Stimulated activated CD4-positive, alpha-beta T cell treated with anti-CD3 and anti-CD28 coated beads, TNF-alpha, amount 100 ng/mL, for 24 hours (primary cell): ENCODE measurements at regions not wholly inside any gene's neighbourhood (a gene's known extent, or its start where the extent isn't known, plus 50 kb on each side); places are given as distances from the start of the nearest gene placed in this dataset.

Experiments used
- DNase-seq, 3 experiments: peaks; one replicate each; pipeline ENCODE4 v3.0.0-alpha.2; 2020; ENCODE audit warnings: low read depth in 3 of 3

DNA sequence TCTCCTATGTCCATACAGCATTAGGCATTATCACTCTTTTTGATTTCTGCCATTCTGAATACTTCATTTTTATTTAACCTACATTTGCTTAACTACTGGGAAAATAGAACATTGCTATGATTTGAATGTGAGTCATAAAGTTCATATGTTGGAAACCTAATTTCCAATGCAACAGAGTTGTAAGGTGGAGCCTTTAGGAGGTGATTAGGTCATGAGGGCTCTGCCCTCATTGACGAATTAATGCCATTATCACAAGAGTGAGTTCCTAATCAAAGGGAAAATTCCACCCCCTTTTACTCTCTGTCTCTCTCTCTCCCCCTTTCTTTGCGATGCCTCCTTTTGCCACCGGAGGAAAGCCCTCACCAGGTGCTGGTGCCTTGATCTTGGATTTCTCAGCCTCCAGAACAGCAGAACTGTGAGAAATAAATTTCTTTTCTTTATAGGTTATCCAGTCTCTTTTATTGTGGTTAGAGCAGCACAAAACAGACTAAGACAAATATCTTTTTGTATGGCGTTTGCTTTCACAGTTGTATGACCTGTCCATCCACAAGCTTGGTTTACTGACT lies 180.1 kb upstream of the ARID2 start:
- no peak for DNase-seq

DNA sequence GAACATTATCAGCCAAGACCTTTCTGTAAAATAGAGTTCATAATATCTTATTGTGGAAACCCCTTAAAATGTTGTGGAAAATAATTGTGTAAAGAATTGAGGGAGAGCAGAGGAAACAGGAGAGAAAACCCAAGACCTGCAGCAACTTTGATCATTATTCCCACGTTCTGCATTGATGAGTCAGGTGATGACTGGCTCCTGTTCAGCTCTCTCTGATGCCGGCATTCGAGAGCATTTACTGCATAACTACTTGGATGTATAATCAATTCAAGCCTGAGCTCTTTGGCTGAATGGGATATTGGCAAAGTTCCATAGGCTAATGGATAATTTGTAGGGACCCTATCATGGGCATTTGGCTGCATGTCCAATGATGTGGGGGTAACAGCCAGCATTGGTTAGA lies 176.3 kb upstream of the ARID2 start:
- no peak for DNase-seq

DNA sequence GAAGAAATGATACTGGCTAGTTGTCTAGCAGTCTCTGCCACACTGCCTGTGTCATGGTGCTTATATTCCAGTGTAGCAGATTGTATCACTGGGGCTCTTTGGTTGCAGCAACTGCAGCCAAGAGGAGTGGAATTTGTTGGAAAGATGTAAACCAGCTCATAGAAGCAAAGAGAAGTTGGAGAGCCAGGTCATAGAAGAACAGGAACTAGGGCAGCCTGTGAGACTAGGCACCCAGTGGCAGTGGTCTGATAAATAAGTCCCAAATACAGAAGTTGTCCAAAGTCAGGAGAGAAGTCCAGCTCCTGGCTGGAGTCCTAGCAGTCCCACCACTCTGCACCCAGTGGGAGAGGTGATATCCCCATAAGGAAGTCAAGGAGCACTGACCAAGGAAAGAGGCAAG lies 172.5 kb upstream of the ARID2 start:
- no peak for DNase-seq

- DNase-seq, result no peak
These were observed 171.2 kb upstream of the ARID2 start for GRCh38 chr12:45558353-45558752.

DNA sequence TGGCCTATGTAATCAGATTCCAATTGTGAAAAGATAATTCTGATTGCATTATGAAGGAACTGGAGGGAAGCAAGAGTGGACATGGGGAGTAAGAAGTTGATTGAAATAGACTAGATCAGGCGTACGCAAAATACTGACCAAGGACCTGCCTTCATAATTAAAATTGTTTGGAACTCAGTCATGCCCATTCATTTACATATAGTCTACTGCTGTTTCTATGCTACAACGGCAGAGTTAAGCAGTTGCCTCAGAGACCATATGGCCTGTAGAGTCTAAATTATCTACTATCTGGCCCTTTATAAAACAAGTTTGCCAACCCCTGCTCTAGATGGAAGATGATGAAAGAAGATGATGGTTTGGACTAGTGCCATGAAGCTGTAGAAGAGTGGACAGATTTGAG lies 170.0 kb upstream of the ARID2 start:
- no peak for DNase-seq

- DNase-seq, result no peak
These were observed 168.8 kb upstream of the ARID2 start for GRCh38 chr12:45560689-45561088.

DNA sequence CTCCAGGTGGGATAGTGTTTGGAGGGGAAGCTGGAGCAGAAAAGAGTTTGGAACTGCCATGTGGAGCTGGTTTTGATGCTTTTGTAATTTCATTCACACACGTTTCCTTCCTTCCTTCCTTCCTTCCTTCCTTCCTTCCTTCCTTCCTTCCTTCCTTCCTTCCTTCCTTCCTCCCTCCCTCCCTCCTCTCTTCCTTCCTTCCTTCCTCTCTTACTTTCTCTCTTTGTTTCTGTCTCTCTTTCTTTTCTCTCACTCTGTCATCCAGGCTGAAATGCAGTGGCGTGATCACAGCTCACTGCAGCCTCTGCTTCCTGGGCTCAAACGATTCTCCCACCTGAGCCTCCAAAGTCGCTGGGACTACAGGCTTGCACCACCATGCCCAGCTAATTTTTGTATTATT lies 168.0 kb upstream of the ARID2 start:
- no peak for DNase-seq

GRCh38 chr12:45565590-45565989 lies 163.9 kb upstream of the ARID2 start:
- no peak for DNase-seq

- no peak for DNase-seq
These were observed 163.2 kb upstream of the ARID2 start for GRCh38 chr12:45566257-45566656.

DNA sequence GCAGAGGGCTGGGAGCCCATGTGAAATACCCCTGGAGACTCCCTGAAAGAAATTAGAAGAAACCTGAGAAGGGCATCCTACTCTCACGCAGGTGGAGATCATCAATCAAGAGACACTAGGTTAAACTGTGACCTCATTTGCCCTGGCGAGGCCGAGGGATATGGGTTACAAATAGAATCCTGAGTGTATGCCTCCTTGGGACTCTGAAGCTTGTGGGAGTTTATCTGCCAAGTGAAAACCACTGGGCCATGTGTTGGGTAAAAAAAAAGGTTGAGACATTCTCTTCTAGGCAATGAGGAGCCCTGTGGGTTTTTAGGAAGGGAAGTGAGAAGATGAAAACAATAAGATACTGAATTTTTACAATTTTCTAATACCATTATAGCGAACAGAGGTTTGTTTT lies 160.7 kb upstream of the ARID2 start:
- no peak for DNase-seq

GRCh38 chr12:45570501-45570900 lies 159.0 kb upstream of the ARID2 start:
- DNase-seq, result no peak

DNA sequence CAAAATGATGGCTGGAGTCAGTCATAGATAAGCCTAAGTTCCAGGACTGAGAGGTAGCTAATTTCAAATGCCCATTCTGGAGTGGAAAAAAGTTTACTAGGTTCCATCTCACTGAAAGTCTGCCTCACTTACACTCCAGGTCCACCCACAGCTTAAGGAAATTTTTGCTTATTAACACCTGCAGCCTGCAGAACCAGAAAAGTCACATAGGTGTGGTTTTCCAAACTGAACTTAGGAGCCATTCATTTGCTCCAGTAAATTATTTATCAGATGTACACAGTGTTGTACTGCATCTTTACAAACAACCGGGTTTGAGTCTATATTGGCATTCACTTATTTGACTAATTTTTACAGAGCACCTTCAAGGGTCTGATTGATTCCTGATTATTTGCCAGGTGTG lies 157.4 kb upstream of the ARID2 start:
- DNase-seq, result no peak

DNA sequence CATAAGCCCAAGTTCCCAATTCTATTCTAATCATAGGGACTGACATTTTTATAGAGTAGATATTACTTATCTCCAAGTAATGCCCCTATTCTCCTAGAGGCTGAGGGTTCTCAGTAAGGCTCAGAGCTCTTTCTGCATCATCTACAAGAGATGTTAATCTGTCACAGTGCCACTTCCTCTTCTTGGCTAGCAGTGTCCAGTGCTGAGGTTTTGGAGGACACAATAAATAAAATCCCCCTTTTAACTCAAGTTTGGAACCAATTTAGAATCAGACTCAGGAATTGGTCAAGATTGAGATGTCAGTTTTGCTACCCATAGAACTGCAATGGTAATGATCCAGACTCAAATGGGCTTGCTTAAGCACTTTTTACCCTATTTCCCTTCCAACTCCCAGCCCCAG lies 154.1 kb upstream of the ARID2 start:
- DNase-seq, result no peak

- no peak for DNase-seq
These were observed 153.6 kb upstream of the ARID2 start for GRCh38 chr12:45575823-45576475.

- DNase-seq, result no peak
These were observed 151.6 kb upstream of the ARID2 start for GRCh38 chr12:45577844-45578399.

GRCh38 chr12:45580356-45580969 lies 149.0 kb upstream of the ARID2 start:
- no peak for DNase-seq

GRCh38 chr12:45581112-45581511 lies 148.4 kb upstream of the ARID2 start:
- no peak for DNase-seq

DNA sequence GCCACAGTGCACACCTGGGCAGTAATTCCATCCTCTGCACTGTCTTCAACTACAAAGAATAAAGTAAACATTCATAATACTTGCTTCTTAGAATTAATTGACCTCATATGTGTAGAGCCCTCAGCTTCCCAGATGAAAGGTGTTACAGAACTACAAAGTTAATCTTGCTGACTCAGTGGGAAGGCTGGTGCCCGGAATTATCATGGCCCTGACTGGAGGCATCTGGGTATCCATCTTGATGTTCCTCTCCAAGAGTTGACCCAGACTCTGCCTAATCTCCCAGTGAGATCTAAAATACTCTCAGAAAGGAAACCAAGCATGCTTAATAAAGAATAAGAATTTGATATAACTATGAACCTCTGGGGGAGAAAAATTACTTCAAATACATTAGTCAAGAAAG lies 147.0 kb upstream of the ARID2 start:
- no peak for DNase-seq

- no peak for DNase-seq
These were observed 146.4 kb upstream of the ARID2 start for GRCh38 chr12:45582986-45583659.

DNA sequence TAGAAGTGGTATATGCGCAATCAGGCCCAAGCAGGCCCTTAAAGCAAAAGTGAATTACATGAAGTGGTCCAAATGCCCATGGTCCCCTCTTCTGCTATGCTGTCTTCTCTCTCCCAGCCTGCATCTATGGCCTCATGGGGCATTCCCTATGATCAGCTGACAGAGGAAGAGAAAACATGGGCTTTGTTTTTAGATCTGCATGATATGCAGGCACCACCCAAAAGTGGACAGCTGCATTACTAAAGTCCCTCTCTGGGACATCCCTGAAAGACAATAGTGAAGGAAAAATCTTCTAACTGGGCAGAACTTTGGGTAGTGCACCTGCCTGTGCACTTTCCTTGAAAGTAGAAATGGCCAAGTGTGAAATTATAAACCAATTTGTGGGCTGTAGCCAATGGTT lies 145.2 kb upstream of the ARID2 start:
- DNase-seq, result no peak

DNA sequence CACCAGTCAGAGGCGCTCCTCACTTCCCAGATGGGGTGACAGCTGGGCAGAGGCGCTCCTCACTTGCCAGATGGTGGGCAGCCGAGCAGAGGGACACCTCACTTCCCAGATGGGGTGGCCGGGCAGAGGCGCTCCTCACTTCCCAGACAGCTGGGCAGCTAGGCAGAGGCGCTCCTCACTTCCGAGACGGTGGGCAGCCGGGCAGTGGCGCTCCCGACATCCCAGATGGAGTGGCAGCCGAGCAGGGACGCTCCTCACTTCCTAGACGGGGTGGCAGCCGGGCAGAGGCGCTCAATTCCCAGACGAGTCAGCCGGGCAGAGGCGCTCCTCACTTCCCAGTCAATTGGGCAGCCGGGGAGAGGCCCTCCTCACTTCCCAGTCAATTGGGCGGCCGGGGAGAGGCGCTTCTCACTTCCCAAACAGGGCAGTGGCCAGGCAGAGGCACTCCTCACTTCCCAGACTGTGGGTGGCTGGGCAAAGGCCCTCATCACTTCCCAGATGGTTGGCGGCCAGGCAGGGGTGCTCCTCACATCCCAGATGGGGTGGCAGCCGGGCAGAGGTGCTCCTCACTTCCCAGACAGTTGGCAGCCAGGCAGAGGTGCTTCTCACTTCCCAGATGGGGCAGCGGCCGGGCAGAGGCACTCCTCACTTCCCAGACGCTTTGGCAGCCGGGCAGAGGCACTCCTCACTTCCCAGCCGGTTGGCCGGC lies 143.8 kb upstream of the ARID2 start:
- no peak for DNase-seq

DNA sequence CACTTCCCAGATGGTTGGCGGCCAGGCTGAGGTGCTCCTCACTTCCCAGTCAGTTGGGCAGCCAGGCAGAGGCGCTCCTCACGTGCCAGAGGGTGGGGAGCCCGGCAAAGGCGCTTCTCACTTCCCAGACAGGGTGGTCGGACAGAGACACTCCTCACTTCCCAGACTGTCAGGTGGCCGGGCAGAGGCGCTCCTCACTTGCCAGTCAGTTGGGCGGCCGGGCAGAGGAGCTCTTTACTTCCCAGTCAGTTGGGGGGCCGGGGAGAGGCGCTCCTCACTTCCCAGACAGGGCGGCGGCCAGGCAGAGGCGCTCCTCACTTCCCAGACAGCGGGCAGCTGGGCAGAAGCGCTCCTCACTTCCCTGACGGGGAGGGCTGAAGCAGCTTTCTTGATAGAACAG lies 143.0 kb upstream of the ARID2 start:
- no peak for DNase-seq
